HepG2 (cell line): ENCODE measurements at regions not wholly inside any gene's neighbourhood (a gene's known extent, or its start where the extent isn't known, plus 50 kb on each side); places are given as distances from the start of the nearest gene placed in this dataset.

Source experiments
- ATAC-seq: fragments of 200-7000 bp; cut with Tn5 transposase; 3 replicates; pipeline ENCODE4 v1.9.1; 2020; ENCODE audit warnings: mild to moderate bottlenecking, moderate library complexity
- BruUV-seq: library from RNA; stranded (reverse); fragments of 400-500 nt; replicated peaks from 2 replicates; lab custom pipeline; 2021; lab: Mats Ljungman, UMichigan
- CTCF ChIA-PET: fragments of 300-600 bp; formaldehyde crosslinking; extraction: SDS; loops from one replicate; lab custom pipeline; 2021; ENCODE audit warnings: low total read pairs, inconsistent platforms, low intra/inter-chr PET ratio; lab: Yijun Ruan, JAX
- POLR2A ChIA-PET: fragments of 350-600 bp; sonication (Branson Sonifier 250); formaldehyde crosslinking; loops from one replicate; lab custom pipeline; 2020; ENCODE audit warnings: antibody characterized with exemption, inconsistent platforms; lab: Yijun Ruan, JAX
- DNase-seq: peaks from one replicate; pipeline ENCODE4 v3.0.0-alpha.2; 2015; ENCODE audit warnings: low spot score
- FAIRE-seq: peaks from 3 replicates; lab custom pipeline; 2011; peaks lifted over from hg19 to GRCh38; lab: Jason Lieb, UNC
- H2AFZ ChIP-seq: one replicate; pipeline ENCODE4 v1.6.1; 2011; ENCODE audit warnings: low read length, inconsistent platforms
- H3K27ac ChIP-seq: fragments of 300-600 bp; 3 replicates; pipeline ENCODE4 v1.8.0; 2011; ENCODE audit warnings: mixed run types, mild to moderate bottlenecking, mixed read lengths, low read length, inconsistent platforms; ENCODE audit not compliant: insufficient read depth; ENCODE audit errors: extremely low read length
- H3K27me3 ChIP-seq, 2 experiments: fragments of 200-600 bp in 1 of 2; 2 replicates in 1 of 2; 3 replicates in 1 of 2; pipeline versions ENCODE4 v1.6.0 to v1.8.0; 2011; ENCODE audit warnings: low read length in 2 of 2, mild to moderate bottlenecking in 2 of 2, moderate library complexity in 2 of 2, inconsistent platforms in 1 of 2; ENCODE audit not compliant: insufficient read depth in 2 of 2, control insufficient read depth in 1 of 2
- H3K36me3 ChIP-seq, 2 experiments: fragments of 200-600 bp in 1 of 2; replicated peaks in 1 of 2; 2 replicates in 1 of 2; 3 replicates in 1 of 2; pipeline versions ENCODE4 v1.5.1 to v1.8.0; 2011; ENCODE audit warnings: low read length in 2 of 2, inconsistent platforms in 1 of 2; ENCODE audit not compliant: insufficient read depth in 2 of 2, control insufficient read depth in 1 of 2
- H3K4me1 ChIP-seq: 2 replicates; pipeline ENCODE4 v1.5.1; 2012; ENCODE audit warnings: low read length, inconsistent platforms; ENCODE audit not compliant: insufficient read depth
- H3K4me2 ChIP-seq: 2 replicates; pipeline ENCODE4 v1.6.0; 2011; ENCODE audit warnings: low read depth, low read length, inconsistent platforms
- H3K4me3 ChIP-seq, 3 experiments: fragments of 200-600 bp in 1 of 3; sonication (generic), shearing (Covaris generic) in 1 of 3; replicated peaks in 1 of 3; 2 replicates each; pipeline ENCODE4 v1.5.1; 2011 to 2016; ENCODE audit warnings: low read length in 3 of 3, inconsistent platforms in 2 of 3, low read depth in 2 of 3, mild to moderate bottlenecking in 2 of 3, control low read depth in 1 of 3, mixed read lengths in 1 of 3; ENCODE audit not compliant: insufficient read depth in 1 of 3
- H3K79me2 ChIP-seq: one replicate; pipeline ENCODE4 v1.6.1; 2011; ENCODE audit warnings: low read length, inconsistent platforms; ENCODE audit not compliant: insufficient read depth
- H3K9ac ChIP-seq: 2 replicates; pipeline ENCODE4 v1.6.0; 2011; ENCODE audit warnings: mild to moderate bottlenecking, low read depth, low read length, inconsistent platforms; ENCODE audit not compliant: insufficient read depth
- H3K9me3 ChIP-seq: 2 replicates; pipeline ENCODE4 v1.5.1; 2012; ENCODE audit warnings: mild to moderate bottlenecking, low read length
- H4K20me1 ChIP-seq: 2 replicates; pipeline ENCODE4 v1.6.0; 2011; ENCODE audit warnings: inconsistent platforms, mild to moderate bottlenecking, low read length, moderate library complexity; ENCODE audit not compliant: insufficient read depth
- BCL6 ChIP-seq: IDR thresholded peaks from 2 replicates; pipeline ENCODE4 v1.6.1; 2016; ENCODE audit warnings: missing genetic modification reagents, missing compliant biosample characterization
- GTF3A ChIP-seq: sonication (generic); formaldehyde crosslinking; conservative IDR thresholded peaks from 2 replicates; pipeline ENCODE4 v1.4.0; 2020; ENCODE audit warnings: mild to moderate bottlenecking, missing genetic modification reagents
- HHEX ChIP-seq: IDR thresholded peaks from 2 replicates; pipeline ENCODE4 v1.6.1; 2016; ENCODE audit warnings: control low read depth
- IRF1 ChIP-seq: sonication (generic); formaldehyde crosslinking; IDR thresholded peaks from 2 replicates; pipeline ENCODE4 v1.4.0; 2020; ENCODE audit warnings: low read depth, mild to moderate bottlenecking, missing genetic modification reagents
- KLF16 ChIP-seq, 2 experiments: sonication (generic) in 1 of 2; formaldehyde crosslinking in 1 of 2; IDR thresholded peaks; 2 replicates each; pipeline versions ENCODE4 v1.6.1 to v1.8.0; 2016 to 2023; ENCODE audit warnings: missing genetic modification reagents in 2 of 2, missing compliant biosample characterization in 1 of 2
- NFRKB ChIP-seq: fragments of 450-650 bp; IDR thresholded peaks from 2 replicates; pipeline ENCODE4 v1.6.1; 2017
- POLR2AphosphoS2 ChIP-seq: IDR thresholded peaks from 2 replicates; pipeline ENCODE4 v1.6.1; 2011; ENCODE audit warnings: low read depth, low read length, improper control_type of control experiment
- SAP130 ChIP-seq: IDR thresholded peaks from 2 replicates; pipeline ENCODE4 v1.6.1; 2016; ENCODE audit warnings: low read depth
- SMYD3 ChIP-seq: sonication (generic); formaldehyde crosslinking; IDR thresholded peaks from 2 replicates; pipeline ENCODE4 v1.8.1; 2023; ENCODE audit warnings: mild to moderate bottlenecking, missing genetic modification reagents
- ZC3H13 ChIP-seq: sonication (generic); formaldehyde crosslinking; IDR thresholded peaks from 2 replicates; pipeline ENCODE4 v1.8.1; 2023; ENCODE audit warnings: mild to moderate bottlenecking, missing genetic modification reagents, moderate library complexity
- ZC3H4 ChIP-seq: sonication (generic); formaldehyde crosslinking; IDR thresholded peaks from 2 replicates; pipeline ENCODE4 v1.4.0; 2020; ENCODE audit warnings: missing genetic modification reagents, borderline replicate concordance
- ZNF331 ChIP-seq: sonication (generic); formaldehyde crosslinking; IDR thresholded peaks from 2 replicates; pipeline ENCODE4 v1.4.0; 2020; ENCODE audit warnings: missing genetic modification reagents
- ZNF382 ChIP-seq: sonication (generic); formaldehyde crosslinking; IDR thresholded peaks from 2 replicates; pipeline ENCODE4 v1.5.0; 2020; ENCODE audit warnings: missing genetic modification reagents, mild to moderate bottlenecking, borderline replicate concordance
- ZNF747 ChIP-seq: sonication (generic); formaldehyde crosslinking; IDR thresholded peaks from 2 replicates; pipeline ENCODE4 v1.8.1; 2023; ENCODE audit warnings: missing genetic modification reagents, mild to moderate bottlenecking, borderline replicate concordance
- ZNF777 ChIP-seq: sonication (generic); formaldehyde crosslinking; IDR thresholded peaks from 2 replicates; pipeline ENCODE4 v1.4.0; 2020; ENCODE audit warnings: missing genetic modification reagents
- ZSCAN29 ChIP-seq: sonication (generic); formaldehyde crosslinking; conservative IDR thresholded peaks from 2 replicates; pipeline ENCODE4 v1.4.0; 2020; ENCODE audit warnings: mild to moderate bottlenecking, missing genetic modification reagents
- ZSCAN9 ChIP-seq: IDR thresholded peaks from 2 replicates; pipeline ENCODE4 v1.6.1; 2016; ENCODE audit warnings: borderline replicate concordance
- WGBS: methylation state at CpG from one replicate; pipeline ENCODE4 v1.1.6; 2017; ENCODE audit warnings: low lambda C conversion rate; 5-methylcytosine and 5-hydroxymethylcytosine counted together
- in situ Hi-C: cut with HindIII; loops from 2 replicates; pipeline ENCODE4 v1.10.0; 2017; ENCODE audit warnings: low pct_unique_long_range_greater_than_20kb; ENCODE audit not compliant: extremely low pct_ligation_motif_present
- intact Hi-C: fragments of 100-400 bp; cut with micrococcal nuclease; formaldehyde crosslinking; loops from one replicate; pipeline ENCODE4 v1.10.0; 2022; ENCODE audit not compliant: unreplicated experiment
- TF ChIP-seq, protein P1 (sequence below): sonication (generic); formaldehyde crosslinking; IDR thresholded peaks from 2 replicates; pipeline ENCODE4 v1.8.1; 2023; ENCODE audit warnings: mild to moderate bottlenecking, moderate library complexity, missing genetic modification reagents
- TF ChIP-seq, protein P2 (sequence below): sonication (generic); formaldehyde crosslinking; IDR thresholded peaks from 2 replicates; pipeline ENCODE4 v1.4.0; 2020; ENCODE audit warnings: mild to moderate bottlenecking, low read depth, missing genetic modification reagents

- no peak for ATAC-seq
- Histone ChIP-seq H3K9me3 (no peaks in the 10 kb centered on the region), H3K9ac (no peak overlapping the region)
- intact Hi-C loops, result no loop called here
- no peak for DNase-seq
- TF ChIP-seq SAP130 (CRISPR knock-in tag) (no peak), BCL6 (no peak), NFRKB (no peak), GTF3A (CRISPR knock-in tag) (no peak), IRF1 (no peak), ZNF382 (CRISPR knock-in tag) (no peak), ZC3H4 (CRISPR knock-in tag) (no peak), POLR2AphosphoS2 (no peak), ZNF777 (no peak), ZSCAN29 (CRISPR knock-in tag) (no peak), ZSCAN9 (CRISPR knock-in tag) (no peak), ZNF331 (no peak), KLF16 (CRISPR knock-in tag; IDR thresholded peaks at IDR 0.05) (no peak), ZNF747 (CRISPR knock-in tag) (no peak), SMYD3 (CRISPR knock-in tag) (no peak), ZC3H13 (no peak), HHEX (no peak)
- TF ChIP-seq, protein P1, sequence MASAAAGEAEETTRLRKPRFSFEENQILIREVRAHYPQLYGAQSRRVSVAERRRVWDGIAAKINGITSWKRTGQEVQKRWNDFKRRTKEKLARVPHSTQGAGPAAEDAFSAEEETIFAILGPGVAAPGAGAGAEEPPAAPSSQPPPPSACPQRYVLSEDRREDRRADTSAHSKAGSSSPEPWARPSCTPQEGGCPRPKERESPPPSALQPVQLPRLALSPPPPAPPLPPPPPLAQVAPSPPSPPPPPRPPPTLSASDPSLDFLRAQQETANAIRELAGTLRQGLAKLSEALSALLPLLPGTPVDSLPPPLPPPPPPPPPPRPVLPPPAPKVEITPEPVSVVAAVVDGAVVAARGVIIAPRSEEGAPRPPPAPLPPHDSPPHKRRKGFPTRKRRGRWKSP (CRISPR knock-in tag), result no peak
- TF ChIP-seq, protein P2, sequence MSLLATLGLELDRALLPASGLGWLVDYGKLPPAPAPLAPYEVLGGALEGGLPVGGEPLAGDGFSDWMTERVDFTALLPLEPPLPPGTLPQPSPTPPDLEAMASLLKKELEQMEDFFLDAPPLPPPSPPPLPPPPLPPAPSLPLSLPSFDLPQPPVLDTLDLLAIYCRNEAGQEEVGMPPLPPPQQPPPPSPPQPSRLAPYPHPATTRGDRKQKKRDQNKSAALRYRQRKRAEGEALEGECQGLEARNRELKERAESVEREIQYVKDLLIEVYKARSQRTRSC (CRISPR knock-in tag), result no peak
- TF ChIP-seq, all 625 proteins: peak for 0
- Histone ChIP-seq H3K4me3 (no peak overlapping the region), H3K4me1 (no peaks in the 10 kb centered on the region), H3K4me2 (no peak overlapping the region), H4K20me1 (no peaks in the 10 kb centered on the region), H3K79me2 (no peaks in the 10 kb centered on the region), H3K27ac (no peak overlapping the region), H2AFZ (no peak overlapping the region), H3K36me3 (no peaks in the 10 kb centered on the region), H3K27me3 (peaks cover 0 to 10% of the 10 kb centered on the region in 2 experiments; a peak in 1 of 5 replicates)
- CTCF ChIA-PET, result no interaction called here
- WGBS, result 5% methylated on average over 10 of the region's 10 CpGs
- in situ Hi-C loops, result no loop called here
- BruUV-seq, result no TSS peak
- POLR2A ChIA-PET, result no interaction called here
- FAIRE-seq, result no peak
Measured at GRCh38 chr17:72004611-72005331, 116.0 kb upstream of the SOX9 start.
